DMS53 treated with DMSO at 0.1 percent for 48 hours (cell line): ENCODE measurements at regions not wholly inside any gene's neighbourhood (a gene's known extent, or its start where the extent isn't known, plus 50 kb on each side); places are given as distances from the start of the nearest gene placed in this dataset.
"Not testable (repeated sequence)": the region's sequence is repeated elsewhere in the genome, so short reads cannot be mapped to it uniquely, and the experiment has no call there.

Experiments
- DNase-seq: peaks from one replicate; lab custom pipeline; 2025; ENCODE audit not compliant: unreplicated experiment; lab: John Stamatoyannopoulos, UW

DNA sequence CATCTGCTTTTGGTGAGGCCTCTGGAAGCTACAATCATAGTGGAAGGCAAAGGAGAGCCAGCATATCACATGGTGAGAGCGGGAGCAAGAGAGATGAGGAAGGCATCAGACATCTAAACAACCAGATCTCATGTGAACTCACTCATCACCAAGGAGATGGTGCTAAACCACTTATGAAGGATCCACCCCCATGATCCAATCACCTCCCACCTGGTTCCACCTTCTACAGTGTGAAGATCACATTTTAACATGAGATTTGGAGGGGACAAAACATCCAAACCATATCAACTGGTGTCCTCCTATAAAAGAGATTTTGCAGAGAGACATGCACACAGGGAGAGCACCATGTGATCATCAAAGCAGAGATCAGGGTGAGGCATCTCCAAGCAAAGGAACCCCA is 578.6 kb downstream of the MATN1 start:
- no peak for DNase-seq

- no peak for DNase-seq
Measured at GRCh38 chr1:30143517-30143916, 579.9 kb downstream of the MATN1 start.

DNA sequence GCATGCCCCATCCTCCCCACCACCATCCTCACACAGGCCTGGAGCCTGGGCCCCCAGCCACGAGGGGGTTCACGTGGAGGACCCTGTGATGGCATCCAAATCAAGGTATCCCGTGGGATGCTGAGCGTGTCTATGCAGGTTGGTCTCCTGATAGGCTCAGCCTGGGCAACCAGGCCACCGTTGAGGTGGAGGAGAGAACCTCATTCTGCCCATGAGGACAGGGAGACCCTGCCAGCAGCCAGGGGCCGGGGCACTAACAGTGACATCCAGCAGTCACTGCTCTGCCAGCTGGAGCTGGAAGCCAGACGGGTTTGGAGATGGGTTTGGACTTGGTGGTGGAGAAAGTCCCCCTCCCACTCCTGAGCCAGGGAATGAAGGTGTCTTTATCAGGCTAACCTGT is 582.8 kb downstream of the MATN1 start:
- DNase-seq, result no peak

GRCh38 chr1:30138891-30139290 is 584.5 kb downstream of the MATN1 start:
- no peak for DNase-seq

- no peak for DNase-seq
Measured at GRCh38 chr1:30137001-30137400, 586.4 kb downstream of the MATN1 start.

DNA sequence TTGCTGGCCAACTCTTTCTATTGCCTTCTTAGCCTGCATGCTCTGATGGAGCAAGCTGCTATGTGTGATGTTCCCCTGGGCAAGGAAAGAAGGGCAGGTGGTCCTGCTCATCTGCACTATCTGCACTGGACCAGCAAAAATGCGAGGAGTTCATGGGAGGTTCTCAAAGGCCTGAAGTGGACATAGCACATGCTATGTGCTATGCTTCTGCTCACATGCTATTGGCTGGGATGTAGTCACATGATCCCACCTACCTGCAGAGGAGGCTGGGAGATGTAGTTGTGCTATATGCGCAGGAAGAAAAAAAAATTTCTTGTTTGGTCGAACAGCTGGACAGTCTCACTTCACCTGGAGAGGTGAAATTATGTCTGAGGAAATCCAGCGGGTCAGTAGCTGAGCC is 587.7 kb downstream of the MATN1 start:
- no peak for DNase-seq

DNA sequence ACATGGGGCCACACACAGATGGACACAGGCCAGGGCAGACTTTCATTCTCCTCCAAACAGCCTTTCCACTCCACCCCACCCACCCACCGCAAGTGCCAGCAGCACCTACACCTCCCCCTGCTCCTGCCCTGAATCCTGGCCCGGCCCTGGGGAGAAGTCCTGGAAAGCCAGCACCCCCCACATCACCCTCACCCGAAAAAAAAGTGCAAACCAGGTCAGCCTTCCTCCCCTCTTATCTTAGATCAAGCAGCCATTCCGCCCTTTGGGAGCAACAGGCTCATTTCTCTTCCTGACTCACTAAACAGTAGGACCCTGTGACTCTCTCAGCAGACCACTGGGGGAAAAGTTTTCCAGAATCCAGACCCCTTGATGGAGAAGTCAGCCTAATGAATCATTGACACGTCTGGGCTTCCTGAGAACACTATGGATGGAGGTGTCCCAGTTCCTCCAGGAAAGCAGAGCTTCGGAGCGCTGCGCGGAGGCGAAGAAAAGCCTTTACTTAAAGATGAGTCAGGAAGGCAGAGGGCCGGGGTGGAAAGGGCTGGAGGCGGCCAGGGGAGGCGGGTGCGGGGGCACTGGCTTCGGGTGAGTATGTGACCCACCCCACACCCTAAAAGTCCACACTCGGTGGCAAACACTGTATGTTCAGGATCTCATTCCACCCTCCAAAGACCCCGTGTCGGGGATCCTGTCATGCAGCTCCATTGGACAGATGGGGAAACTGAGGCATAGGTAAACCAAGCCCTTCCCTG is 588.7 kb downstream of the MATN1 start:
- no peak for DNase-seq

DNA sequence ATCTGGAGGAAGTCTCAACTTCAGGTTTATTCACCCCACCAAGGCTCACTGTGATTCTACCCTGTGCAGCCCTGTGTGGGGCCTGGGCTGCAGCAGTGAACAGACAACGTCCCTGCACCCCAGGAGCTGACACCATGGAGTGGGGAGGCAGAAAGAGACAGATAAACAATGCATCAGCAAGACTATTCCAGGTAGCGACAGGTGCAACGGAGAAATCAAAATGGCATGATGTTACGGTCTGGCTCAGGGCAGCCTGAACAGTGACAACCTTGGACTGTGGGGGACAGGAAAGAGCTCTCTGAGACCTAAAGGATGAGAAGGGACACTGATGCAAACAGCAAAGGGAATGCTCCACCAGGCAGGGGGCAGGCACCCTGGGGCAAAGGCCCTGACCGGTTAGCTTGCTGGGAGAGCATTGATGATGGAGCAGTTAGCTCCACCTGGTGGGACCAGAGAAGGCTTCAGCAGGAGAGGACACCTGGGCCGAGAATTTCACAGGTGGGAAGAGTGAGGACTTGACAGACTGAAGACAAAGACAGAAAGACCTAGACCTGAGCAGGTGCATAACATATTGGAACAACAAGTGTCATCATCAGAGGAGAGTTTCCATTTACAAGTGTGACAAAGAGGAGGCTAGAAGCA is 589.9 kb downstream of the MATN1 start:
- no peak for DNase-seq

DNA sequence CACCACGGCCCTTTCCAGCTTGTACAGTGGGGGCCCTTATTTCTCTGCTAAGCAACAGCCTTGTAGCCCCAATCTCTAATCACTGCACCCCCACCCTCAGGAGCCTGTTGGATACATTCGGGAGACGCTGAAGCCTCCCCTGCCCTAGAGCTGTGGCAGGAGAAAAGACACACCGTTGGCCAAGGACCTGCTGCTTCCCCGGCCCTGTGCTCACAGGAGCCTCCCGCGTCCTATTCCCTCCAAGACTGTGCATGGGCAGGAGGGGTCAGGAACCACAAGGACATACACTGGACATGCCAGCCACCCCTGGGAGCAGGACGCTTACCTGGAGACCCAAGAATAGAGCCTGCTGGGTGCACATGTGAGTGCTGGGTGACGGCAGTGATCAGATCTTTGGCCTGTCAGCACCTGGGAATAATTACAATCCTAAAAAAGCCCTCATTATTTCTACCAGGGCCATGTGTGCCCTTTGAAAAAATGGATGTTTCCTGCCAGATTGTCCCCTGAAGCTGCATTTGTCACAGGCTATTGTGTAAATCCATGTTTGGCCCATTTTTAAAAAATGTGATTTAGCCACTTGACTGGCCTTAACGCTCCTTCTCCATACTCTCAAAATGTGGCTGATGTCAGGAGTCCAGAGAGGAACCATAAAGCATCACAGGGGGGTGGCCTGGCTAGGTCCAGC is 590.6 kb downstream of the MATN1 start:
- DNase-seq, result no peak

GRCh38 chr1:30130566-30130965 is 592.8 kb downstream of the MATN1 start:
- not testable (repeated sequence) for DNase-seq

- no peak for DNase-seq
Measured at GRCh38 chr1:30130099-30130498, 593.3 kb downstream of the MATN1 start.

GRCh38 chr1:30129421-30130055 is 593.8 kb downstream of the MATN1 start:
- DNase-seq, result no peak

DNA sequence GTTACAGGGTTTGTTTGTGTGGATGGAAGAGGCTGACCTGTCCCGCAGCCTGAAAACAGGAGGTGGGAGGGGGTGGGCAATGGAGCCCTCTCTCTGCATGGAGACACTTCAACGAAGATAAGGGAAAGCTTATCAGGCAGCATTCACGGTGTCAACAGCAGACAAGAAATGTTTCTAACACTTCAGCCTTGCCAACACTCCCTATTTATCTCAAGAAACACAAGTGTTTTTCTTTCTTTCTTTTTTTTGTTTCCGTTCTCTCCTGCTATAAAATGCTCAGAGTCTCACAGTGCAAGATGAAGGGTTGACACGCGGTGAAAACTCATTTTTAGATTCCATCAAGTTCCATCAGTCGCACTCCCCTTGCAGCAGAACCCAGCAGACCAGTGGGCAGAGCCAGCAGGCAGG is 594.4 kb downstream of the MATN1 start:
- no peak for DNase-seq

GRCh38 chr1:30126848-30127247 is 596.5 kb downstream of the MATN1 start:
- DNase-seq, result no peak

GRCh38 chr1:30125821-30126170 is 597.6 kb downstream of the MATN1 start:
- DNase-seq, result no peak

DNA sequence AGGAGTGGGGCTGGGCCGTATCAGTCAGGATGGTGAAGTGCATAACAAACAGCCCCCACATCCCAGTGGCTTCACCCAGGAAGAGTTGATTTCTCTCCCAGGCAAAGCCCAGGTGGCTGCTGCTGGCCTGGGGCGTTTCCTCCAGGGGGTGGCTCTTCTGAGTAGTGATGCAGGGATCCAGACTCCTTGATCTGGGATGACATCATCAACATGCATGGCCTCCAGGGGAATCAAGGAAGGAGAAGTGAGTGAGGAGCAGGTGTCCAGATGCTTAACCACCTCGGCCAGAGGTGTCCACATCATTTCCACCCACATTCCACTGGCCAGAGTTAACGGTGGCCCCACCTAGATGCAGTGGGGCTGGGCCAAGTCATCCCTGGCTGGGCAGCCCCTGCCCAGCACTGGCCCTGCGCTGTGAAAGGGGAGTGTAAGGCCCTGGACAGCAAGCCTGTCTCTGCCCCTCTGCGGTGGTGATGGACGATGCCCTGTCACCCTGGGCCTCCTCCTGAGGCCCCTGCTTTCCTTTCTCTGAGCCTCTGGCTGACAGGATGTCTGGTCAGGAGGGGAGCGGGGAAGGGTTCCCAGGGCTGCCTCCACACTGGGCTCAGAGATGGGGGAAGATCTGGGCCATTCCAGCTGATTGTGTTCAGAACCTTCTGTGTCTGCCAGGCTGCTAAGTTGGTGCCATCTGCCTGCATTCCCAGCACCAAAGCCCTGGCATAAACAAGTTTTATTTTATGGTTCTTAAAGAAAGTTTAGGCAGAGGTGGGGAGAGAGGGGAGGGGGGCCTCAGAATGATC is 598.2 kb downstream of the MATN1 start:
- DNase-seq, result no peak

- DNase-seq, result no peak
Measured at GRCh38 chr1:30123896-30124295, 599.5 kb downstream of the MATN1 start.

GRCh38 chr1:30123036-30123435 is 600.3 kb downstream of the MATN1 start:
- DNase-seq, result no peak

- DNase-seq, result no peak
Measured at GRCh38 chr1:30120245-30121000, 603.0 kb downstream of the MATN1 start.

- DNase-seq, result no peak
Measured at GRCh38 chr1:30117685-30118084, 605.7 kb downstream of the MATN1 start.
